ENCODE measurements at regions not wholly inside any gene's neighbourhood (a gene's known extent, or its start where the extent isn't known, plus 50 kb on each side); places are given as distances from the start of the nearest gene placed in this dataset.

GRCh38 chr2:111715987-111716904 lies 167.7 kb downstream of the ANAPC1 start:
- H3K27me3 ChIP-seq (ENCODE audit: control insufficient read depth, insufficient read depth, low read length) = no peaks in the 10 kb centered on the region
- no peak for DNase-seq
- no CpG with 5 or more reads among the region's 13 CpGs for WGBS (ENCODE audit: insufficient coverage, low lambda C conversion rate)
- H3K9me3 ChIP-seq (ENCODE audit: control insufficient read depth, low read depth, low read length) = peaks cover 3% of the 10 kb centered on the region
- no peak overlapping the region for H3K27ac ChIP-seq (ENCODE audit: low read length)
- no peaks in the 10 kb centered on the region for H3K4me1 ChIP-seq (ENCODE audit: control insufficient read depth, insufficient read depth, low read length)
- H3K36me3 ChIP-seq (ENCODE audit: control insufficient read depth, insufficient read depth, low read length) = no peaks in the 10 kb centered on the region
- H3K4me3 ChIP-seq (ENCODE audit: low read length) = no peak overlapping the region

GRCh38 chr2:111716905-111717775 lies 166.9 kb downstream of the ANAPC1 start:
- DNase-seq = no peak
- Histone ChIP-seq H3K27me3 (ENCODE audit: control insufficient read depth, insufficient read depth, low read length) (no peaks in the 10 kb centered on the region), H3K27ac (ENCODE audit: low read length) (no peak overlapping the region), H3K4me1 (ENCODE audit: control insufficient read depth, insufficient read depth, low read length) (no peaks in the 10 kb centered on the region), H3K4me3 (ENCODE audit: low read length) (no peak overlapping the region), H3K36me3 (ENCODE audit: control insufficient read depth, insufficient read depth, low read length) (no peaks in the 10 kb centered on the region), H3K9me3 (ENCODE audit: control insufficient read depth, low read depth, low read length) (peaks cover 3% of the 10 kb centered on the region)
- 80% methylated on average over 1 of the region's 21 CpGs for WGBS (ENCODE audit: insufficient coverage, low lambda C conversion rate)
